Fibroblast of the aortic adventitia (primary cell): ENCODE measurements at regions not wholly inside any gene's neighbourhood (a gene's known extent, or its start where the extent isn't known, plus 50 kb on each side); places are given as distances from the start of the nearest gene placed in this dataset.

Experiments used
- DNase-seq: peaks from one replicate; pipeline ENCODE4 v3.0.0-alpha.2; 2010; ENCODE audit warnings: low read depth
- H3K4me3 ChIP-seq: 2 replicates; pipeline ENCODE4 v1.5.1; 2011; ENCODE audit warnings: low read depth, mild to moderate bottlenecking, control low read depth, low read length, moderate library complexity
- TF ChIP-seq, protein P1 (sequence below): IDR thresholded peaks from 2 replicates; pipeline ENCODE4 v1.5.1; 2011; ENCODE audit warnings: mild to moderate bottlenecking, low read length, control low read depth, inconsistent platforms; ENCODE audit not compliant: insufficient read depth

DNA sequence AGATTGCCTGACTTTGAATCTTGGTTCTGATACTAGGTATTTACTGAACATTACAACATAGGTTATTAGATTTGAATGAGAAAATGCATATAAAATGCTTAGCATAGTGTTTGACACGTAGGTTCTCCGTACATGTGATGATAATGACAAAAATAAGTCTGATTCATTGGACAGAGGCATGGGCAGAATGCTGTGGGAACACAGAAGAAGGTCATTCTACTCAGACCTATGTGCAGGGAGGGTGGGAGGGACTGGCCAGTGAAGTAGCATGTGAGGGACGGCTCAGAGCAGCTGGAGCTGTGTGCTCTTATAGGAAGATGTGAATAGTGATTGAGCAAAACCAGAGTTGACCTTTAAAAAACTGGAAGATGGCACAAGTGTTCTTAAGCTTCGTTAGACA, 256.8 kb upstream of the RAG2 start:
- TF ChIP-seq, protein P1, sequence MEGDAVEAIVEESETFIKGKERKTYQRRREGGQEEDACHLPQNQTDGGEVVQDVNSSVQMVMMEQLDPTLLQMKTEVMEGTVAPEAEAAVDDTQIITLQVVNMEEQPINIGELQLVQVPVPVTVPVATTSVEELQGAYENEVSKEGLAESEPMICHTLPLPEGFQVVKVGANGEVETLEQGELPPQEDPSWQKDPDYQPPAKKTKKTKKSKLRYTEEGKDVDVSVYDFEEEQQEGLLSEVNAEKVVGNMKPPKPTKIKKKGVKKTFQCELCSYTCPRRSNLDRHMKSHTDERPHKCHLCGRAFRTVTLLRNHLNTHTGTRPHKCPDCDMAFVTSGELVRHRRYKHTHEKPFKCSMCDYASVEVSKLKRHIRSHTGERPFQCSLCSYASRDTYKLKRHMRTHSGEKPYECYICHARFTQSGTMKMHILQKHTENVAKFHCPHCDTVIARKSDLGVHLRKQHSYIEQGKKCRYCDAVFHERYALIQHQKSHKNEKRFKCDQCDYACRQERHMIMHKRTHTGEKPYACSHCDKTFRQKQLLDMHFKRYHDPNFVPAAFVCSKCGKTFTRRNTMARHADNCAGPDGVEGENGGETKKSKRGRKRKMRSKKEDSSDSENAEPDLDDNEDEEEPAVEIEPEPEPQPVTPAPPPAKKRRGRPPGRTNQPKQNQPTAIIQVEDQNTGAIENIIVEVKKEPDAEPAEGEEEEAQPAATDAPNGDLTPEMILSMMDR, result no peak
- no peak for DNase-seq
- no peak overlapping the region for H3K4me3 ChIP-seq

DNA sequence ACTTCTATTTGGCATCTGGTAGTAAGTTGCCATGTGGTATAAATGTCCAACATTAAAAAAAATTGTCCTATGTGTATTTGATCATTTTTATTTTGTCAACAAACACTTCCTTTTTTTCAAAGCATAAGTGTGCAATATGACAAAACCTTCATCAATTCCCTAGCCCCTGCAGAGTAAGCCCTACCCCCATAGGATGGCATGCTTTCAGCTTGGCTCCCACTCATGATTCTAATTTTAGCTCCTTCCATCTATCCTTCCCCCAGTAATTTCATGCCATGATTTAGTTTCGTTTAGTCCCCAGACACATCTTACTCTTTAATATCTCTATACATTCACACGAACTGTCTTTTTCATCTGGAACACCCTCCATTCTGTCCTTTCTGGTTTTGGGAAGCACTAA, 250.6 kb upstream of the RAG2 start:
- TF ChIP-seq, protein P1, result no peak
- no peak for DNase-seq
- H3K4me3 ChIP-seq, result no peak overlapping the region

DNA sequence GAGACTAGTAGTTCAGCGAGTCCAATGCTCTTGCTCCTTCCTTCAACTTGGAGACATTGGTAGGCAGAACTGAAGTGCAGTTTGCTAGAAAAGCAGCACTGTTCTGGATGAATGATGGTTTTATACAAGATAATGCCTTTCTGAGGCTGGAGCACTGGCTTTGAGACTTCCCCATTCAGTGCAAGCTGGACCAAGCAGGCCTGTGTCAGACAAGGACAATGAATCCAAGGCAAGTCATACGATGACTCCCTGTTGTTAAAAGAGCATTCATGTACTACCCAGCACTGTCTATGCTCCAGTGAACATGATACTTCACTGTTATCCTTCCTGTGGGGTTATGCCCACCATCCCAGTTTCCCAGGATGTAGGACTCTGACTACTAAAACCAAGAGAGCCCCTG, 242.3 kb upstream of the RAG2 start:
- DNase-seq, result no peak
- H3K4me3 ChIP-seq, result no peak overlapping the region

GRCh38 chr11:36837831-36838437, 239.9 kb upstream of the RAG2 start:
- no peak overlapping the region for H3K4me3 ChIP-seq
- DNase-seq, result no peak
- TF ChIP-seq, protein P1, result no peak

More for the DNA sequence above, 242.3 kb upstream of the RAG2 start:
- TF ChIP-seq, protein P1, result no peak

DNA sequence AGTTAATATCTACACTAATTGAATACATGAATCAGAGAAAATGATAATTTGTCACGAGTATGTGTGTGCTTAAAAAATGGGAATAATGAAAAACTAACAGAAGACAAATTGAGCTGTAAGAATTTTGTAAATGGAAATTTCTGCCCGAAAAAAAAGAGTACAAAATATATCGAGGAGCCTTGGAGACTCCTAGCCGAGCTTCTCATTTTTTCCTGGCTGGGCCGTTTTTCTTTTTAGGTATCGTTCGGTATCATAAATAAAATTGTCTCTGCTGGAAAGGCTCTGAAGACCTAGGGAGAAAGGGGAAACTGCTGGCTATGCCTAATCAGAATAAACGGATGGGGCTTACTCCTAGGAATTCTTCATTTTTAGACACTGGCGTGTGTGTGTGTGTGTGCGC, 227.2 kb upstream of the RAG2 start:
- DNase-seq, result no peak
- TF ChIP-seq, protein P1, result no peak
- no peak overlapping the region for H3K4me3 ChIP-seq

GRCh38 chr11:36824349-36824748, 226.3 kb upstream of the RAG2 start:
- TF ChIP-seq, protein P1, result no peak
- no peak overlapping the region for H3K4me3 ChIP-seq
- no peak for DNase-seq

DNA sequence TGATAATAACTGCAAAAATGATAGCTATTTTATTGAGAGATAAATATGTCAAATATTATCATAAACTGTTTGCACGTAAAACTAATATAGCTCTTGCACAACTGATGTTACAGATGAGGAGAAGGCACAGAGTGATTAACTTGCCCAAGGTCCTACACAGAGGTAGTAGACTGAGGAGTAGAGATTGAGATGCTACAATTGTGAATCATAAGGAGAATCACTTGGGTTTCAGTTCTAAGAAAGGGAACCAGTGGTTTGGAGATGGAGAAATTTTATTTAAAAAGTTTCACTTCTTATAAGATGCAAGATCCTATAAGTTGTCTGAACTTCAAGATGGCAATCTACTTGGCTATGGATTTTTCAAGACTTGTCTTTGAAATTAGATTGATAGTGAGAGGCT, 224.8 kb upstream of the RAG2 start:
- no peak for DNase-seq
- no peak overlapping the region for H3K4me3 ChIP-seq

More for the DNA sequence above, 224.8 kb upstream of the RAG2 start:
- TF ChIP-seq, protein P1, result no peak
